Activated T-cell treated with anti-CD3 and anti-CD28 coated beads, Interleukin-2, amount 50 U/mL, for 72 hours (primary cell): ENCODE measurements at regions not wholly inside any gene's neighbourhood (a gene's known extent, or its start where the extent isn't known, plus 50 kb on each side); places are given as distances from the start of the nearest gene placed in this dataset.
"Not testable (repeated sequence)": the region's sequence is repeated elsewhere in the genome, so short reads cannot be mapped to it uniquely, and the experiment has no call there.

ENCODE experiments used
- ATAC-seq, 2 donors: fragments of 150-1000 bp; cut with Tn5 transposase; replicated peaks in 1 of 2; 2 replicates each; pipeline ENCODE4 v1.10.0; 2021; ENCODE audit warnings: moderate library complexity in 2 of 2, mild to moderate bottlenecking in 1 of 2
- DNase-seq, 2 donors: peaks; one replicate each; pipeline ENCODE4 v3.0.0; 2021 to 2022; ENCODE audit warnings: mixed read lengths in 1 of 2
- H3K27ac Mint-ChIP-seq: one replicate; pipeline ENCODE4 v1.8.0; 2022; ENCODE audit warnings: mild to moderate bottlenecking, moderate library complexity, mixed read lengths
- H3K27me3 Mint-ChIP-seq: one replicate; pipeline ENCODE4 v1.8.0; 2022; ENCODE audit warnings: low read depth, mixed read lengths
- H3K36me3 Mint-ChIP-seq, 2 donors: one replicate each; pipeline ENCODE4 v1.8.0; 2022; ENCODE audit warnings: mixed read lengths in 2 of 2, mild to moderate bottlenecking in 1 of 2; ENCODE audit not compliant: insufficient read depth in 2 of 2
- H3K4me1 Mint-ChIP-seq: one replicate; pipeline ENCODE4 v1.8.0; 2022; ENCODE audit warnings: low read depth, mixed read lengths
- H3K4me3 Mint-ChIP-seq, 2 donors: one replicate each; pipeline ENCODE4 v1.8.0; 2022; ENCODE audit warnings: mild to moderate bottlenecking in 2 of 2, mixed read lengths in 2 of 2, moderate library complexity in 2 of 2
- H3K9me3 Mint-ChIP-seq, 2 donors: one replicate each; pipeline ENCODE4 v1.8.0; 2022; ENCODE audit warnings: mixed read lengths in 2 of 2

DNA sequence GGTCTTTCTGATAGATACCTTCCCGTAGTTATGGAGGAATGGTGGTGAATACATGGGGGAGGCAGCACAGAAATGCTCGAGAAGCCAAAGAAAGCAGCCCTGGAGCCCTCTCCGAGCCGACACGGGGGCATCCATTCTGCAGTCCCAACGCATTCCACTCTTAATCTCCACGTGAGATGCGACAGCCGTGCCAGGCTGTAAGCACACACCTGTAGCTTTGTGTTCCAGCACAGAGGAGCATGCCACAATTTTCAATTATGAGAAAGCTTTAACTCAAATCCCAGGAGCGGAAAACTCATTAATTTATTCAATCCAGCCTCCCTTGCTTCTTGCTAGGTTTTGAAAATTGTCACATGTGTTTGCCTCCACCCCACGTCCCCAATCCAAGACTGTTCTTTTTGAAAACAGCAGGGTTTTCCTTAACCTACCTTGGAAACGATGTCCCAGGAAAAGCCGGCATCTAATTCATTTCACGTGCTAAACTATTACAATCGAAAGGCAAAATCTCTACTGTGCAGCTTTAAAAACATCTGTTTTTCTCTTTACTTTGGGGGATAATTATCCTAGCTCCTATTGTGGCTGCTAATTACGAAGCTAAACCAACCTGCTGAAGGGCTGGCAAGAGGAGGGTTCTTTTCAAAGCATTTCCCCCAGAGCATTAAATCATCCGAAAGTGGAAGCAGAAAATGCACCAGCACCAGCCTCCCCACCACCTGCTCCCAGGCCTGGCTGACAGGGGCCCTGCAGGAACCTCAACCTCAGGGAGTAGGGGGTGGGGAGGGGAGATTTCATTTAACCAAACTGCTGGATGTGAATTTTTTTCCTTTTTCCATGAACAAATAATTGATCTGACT lies 56.0 kb upstream of the CHST15 start:
- Mint-ChIP-seq H3K9me3 (no peaks in the 10 kb centered on the region), H3K27ac (no peak overlapping the region), H3K27me3 (peaks cover 12% of the 10 kb centered on the region), H3K36me3 (no peaks in the 10 kb centered on the region), H3K4me3 (no peak overlapping the region), H3K4me1 (peaks cover 8% of the 10 kb centered on the region)
- ATAC-seq: no peak
- no peak for DNase-seq

DNA sequence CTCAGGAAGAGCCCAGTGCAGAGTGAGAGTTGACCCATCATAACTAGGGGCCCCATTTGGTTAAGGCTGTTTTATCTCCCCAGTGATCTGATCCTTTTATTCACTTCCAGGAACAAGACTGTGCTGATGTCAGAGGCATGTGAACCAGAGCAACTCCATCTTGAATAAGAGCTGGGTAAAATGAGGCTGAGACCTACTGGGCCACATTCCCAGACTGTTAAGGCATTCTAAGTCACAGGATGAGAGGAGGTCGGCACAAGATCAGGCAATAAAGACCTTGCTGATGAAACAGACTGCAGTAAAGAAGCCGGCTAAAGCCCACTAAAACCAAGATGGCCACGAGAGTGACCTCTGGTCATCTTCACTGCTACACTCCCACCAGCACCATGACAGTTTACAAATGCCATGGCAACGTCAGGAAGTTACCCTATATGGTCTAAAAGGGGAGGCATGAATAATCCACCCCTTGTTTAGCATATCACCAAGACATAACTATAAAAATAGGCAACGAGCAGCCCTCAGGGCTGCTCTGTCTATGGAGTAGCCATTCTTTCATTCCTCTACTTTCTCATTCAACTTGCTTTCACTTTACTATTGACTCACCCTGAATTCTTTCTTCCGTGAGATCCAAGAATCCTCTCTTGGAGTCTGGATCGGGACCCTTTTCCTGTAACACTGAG lies 55.3 kb upstream of the CHST15 start:
- H3K9me3 Mint-ChIP-seq, DNase-seq, H3K4me1 Mint-ChIP-seq, H3K36me3 Mint-ChIP-seq, H3K4me3 Mint-ChIP-seq, H3K27ac Mint-ChIP-seq, ATAC-seq: not testable (repeated sequence)
- H3K27me3 Mint-ChIP-seq: peaks cover 12% of the 10 kb centered on the region

DNA sequence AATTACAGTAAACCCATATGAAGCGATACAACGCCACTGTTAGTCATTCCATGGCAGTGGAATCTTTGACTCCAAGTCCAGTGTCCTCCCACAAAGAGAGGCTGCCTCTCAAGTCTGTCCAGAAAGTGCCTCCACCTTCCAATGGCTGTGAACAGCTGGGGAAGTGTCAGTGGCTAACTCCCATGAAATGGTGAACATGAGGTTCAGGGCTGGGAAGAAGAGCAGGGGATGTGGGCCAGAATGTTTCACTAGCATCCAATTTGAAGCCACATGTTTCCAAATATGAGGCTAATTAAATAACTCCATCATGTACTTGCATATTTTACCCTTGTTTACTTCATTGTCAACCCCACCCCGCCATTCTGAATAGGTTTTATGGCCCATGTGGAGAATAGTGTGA lies 53.1 kb upstream of the CHST15 start:
- no peak overlapping the region for H3K27ac Mint-ChIP-seq
- DNase-seq (no peak), ATAC-seq (no peak)
- peaks cover 8% of the 10 kb centered on the region for H3K4me1 Mint-ChIP-seq
- no peaks in the 10 kb centered on the region for H3K36me3 Mint-ChIP-seq
- H3K4me3 Mint-ChIP-seq: no peak overlapping the region
- peaks cover 8% of the 10 kb centered on the region for H3K27me3 Mint-ChIP-seq
- no peaks in the 10 kb centered on the region for H3K9me3 Mint-ChIP-seq

DNA sequence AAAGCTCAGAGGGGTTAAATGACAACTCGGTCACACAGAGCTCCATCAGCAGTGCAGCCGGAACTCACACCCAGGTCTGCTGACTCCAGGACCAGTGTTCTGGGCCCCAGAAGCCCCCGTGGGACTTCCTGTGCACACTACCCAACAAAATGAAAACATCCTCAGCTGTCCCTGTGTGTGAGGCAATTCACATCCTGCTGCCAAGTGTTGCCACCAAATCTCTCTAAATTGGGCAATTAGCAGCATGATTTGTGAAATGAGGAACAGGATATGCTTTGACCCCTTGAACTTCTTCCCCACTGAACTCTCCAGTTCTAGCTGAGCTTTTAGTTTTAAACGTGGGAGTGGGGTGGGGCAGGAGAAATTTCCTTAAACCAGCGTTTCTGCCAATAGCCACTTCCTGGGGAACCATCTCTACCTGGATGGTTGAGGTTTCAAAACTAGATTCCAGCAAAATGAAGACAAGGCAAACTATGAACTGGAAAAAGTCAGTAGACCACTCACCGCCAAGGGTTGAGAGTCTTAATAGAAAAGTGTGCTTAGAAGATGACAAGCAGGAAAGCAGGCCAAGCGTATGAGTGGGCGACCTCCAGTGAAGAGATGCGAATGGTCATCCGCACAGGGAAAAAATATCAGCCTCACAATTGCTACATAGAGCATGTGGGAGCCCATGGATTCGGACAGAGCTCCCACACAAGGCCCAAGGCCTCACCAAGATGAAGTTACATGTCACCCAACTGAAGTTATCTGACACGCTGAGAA lies 51.9 kb upstream of the CHST15 start:
- H3K4me3 Mint-ChIP-seq: no peak overlapping the region
- H3K36me3 Mint-ChIP-seq: no peaks in the 10 kb centered on the region
- H3K27ac Mint-ChIP-seq: no peak overlapping the region
- H3K4me1 Mint-ChIP-seq: peaks cover 7% of the 10 kb centered on the region
- no peaks in the 10 kb centered on the region for H3K27me3 Mint-ChIP-seq
- DNase-seq (no peak), ATAC-seq (no peak)
- no peaks in the 10 kb centered on the region for H3K9me3 Mint-ChIP-seq

DNA sequence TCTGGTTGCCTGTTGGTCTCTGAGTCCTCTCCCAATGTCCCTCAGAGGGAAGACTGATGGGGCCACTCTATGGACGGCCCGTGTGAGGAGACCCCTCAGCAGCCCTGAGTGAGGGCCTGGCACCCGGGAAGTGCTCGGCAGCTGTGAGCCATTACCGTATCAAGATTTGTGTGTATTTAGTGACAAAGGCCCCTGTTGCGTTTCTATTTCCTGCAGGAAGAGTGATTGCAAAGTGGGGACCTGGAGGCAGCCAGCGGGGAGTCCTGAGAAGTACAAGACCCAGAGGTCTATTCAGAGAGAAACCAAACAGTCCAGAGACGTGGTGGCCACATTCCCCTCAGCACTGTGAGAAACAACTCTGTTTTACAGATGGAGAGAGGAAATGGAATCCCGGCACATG lies 51.1 kb upstream of the CHST15 start:
- H3K27ac Mint-ChIP-seq: no peak overlapping the region
- no peaks in the 10 kb centered on the region for H3K36me3 Mint-ChIP-seq
- H3K4me3 Mint-ChIP-seq: no peak overlapping the region
- ATAC-seq (no peak), DNase-seq (no peak)
- no peaks in the 10 kb centered on the region for H3K9me3 Mint-ChIP-seq
- no peaks in the 10 kb centered on the region for H3K27me3 Mint-ChIP-seq
- H3K4me1 Mint-ChIP-seq: no peaks in the 10 kb centered on the region

DNA sequence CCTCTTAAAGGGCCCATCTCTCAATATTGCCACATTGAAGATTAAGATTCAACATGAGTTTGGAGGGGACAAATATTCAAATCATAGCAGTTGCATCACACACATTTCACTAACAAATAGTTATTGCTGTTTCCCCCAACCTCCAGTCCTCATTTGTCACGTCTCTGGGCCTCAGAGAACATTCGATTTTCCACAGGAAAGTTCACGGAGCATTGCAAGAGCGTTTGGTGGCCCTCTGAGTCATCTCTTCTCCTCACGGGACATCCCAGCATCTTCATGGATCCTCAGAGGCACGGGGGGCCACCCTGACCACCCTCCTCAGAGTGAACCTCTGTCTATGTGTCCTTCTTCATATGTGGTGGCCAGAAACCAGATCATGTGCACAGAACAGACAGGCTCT lies 50.3 kb upstream of the CHST15 start:
- Mint-ChIP-seq H3K4me3 (no peak overlapping the region), H3K9me3 (no peaks in the 10 kb centered on the region), H3K27ac (no peak overlapping the region), H3K36me3 (no peaks in the 10 kb centered on the region), H3K4me1 (no peaks in the 10 kb centered on the region), H3K27me3 (no peaks in the 10 kb centered on the region)
- no peak for ATAC-seq
- no peak for DNase-seq
